ENCODE measurements at regions not wholly inside any gene's neighbourhood (a gene's known extent, or its start where the extent isn't known, plus 50 kb on each side); places are given as distances from the start of the nearest gene placed in this dataset.
"Not testable (repeated sequence)": the region's sequence is repeated elsewhere in the genome, so short reads cannot be mapped to it uniquely, and the experiment has no call there.

DNA sequence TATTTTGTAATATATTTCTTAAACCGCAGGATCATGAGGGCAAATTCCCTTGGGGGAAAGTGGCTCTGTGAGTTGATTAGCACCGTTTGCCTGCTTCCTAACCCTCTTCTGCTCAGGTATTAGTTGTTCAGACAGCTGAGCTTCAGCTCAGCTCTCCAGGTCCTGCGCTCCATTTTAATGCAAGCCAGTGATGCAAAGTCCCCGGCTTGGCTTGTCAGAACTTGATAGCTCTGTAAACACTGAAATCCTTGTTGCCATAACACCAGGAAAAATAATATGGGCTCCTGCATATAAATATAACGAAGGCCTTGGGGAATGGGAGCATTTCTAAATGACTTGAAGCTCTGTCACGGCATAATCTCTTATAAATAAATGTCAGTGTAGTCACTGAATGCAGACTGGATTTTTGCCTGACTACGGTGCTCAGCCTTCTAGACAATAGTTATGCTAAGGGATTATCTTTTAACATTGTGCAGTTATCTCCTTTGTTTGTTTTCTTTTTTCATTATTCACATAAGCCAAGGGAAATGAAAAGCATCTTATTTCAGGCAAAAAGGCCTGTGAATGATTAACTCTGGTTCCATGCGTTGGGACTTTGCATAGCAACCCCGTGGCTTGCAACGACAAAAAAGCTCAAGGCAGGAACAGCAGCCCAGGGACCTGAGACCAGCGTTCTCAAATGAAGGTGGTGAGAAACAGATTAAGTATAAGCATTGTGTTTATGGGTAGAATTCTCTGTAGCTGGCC is 253.2 kb downstream of the SPRY1 start:
- DNase-seq: peak; percentile 80

DNA sequence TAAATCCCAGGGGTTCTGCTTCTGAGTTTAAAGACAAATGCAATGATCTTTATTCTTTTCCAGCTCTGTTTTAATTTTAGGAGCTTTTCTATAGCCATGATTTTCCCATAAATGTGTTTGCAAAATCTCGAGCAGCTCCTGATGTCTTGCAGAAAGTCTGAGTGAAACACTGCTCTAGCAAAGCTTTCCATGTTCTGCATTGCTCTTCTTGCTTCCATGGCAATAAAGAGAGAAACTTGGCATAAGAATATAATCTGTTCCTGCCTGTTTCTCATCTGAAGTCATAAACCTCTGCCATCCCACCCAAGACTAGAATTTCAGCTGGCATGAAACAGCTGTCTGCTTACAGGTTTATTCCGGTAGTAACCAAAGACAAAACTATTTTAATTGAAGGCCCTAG is 254.5 kb downstream of the SPRY1 start:
- DNase-seq: no peak

DNA sequence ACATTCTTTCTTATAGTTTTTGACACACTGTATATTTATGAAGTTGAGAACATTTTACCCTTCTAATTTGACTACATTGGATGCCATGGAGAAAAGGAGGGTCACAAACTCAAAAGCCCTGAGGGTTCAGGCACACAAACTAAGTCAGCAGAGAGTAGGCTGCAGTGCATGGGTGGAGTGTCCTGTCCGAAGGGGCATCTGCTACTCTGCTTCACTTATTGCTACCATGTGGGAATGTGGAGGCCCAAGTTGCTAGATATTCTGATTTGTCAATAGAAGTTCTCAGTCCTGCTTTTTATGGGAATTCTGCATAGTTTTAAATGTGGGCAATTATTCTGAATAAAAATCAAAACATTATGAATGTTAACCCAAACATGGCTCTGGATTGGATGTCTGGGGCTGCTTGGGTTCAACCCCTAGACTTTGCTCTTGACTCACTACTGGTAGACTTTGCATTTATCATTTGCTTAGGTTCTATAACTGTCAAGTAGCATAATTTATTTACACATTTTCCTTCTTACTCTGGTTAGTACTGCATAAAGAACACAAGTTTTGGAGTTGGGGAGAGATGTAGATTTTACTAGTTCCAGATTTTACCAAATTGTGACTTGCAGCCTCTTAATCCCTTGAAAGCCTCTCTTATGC is 255.1 kb downstream of the SPRY1 start:
- DNase-seq: no peak

DNA sequence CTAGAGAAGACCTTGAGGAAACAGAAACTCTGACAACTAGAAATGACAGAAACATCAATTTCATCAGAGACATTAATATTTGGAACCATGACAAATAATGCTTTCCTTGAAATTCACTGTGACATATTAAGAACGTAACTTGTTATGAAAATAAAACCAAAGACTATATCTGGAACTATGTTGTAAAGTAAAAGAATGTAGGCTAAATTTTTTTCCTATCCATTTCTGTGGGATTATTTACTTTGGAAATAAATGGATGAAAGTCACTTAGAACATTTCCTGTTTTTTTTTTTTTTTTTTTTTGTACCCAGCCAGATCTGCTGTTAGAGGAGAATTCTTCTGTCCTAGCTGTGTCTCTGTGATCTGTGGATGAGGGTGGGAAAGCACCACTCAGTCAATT is 255.9 kb downstream of the SPRY1 start:
- no peak for DNase-seq

DNA sequence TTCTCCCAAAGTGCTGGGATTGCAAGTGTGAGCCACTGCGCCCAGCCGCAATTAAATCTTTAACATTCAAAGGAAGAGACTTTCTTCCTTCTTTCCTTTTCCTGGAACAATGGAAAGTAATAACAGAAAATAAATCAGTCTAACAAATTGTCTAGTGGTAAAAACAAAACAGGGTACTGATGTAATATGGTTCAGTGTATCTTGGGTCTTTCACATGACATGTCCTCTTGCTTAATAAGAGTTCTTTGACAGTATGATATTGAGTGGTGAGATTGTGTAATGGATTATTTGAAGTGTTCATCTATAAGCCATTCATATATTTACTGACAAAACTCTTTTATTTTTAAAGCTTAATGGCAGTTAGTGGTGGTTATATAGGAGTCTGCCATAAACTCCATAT is 256.6 kb downstream of the SPRY1 start:
- DNase-seq: no peak

DNA sequence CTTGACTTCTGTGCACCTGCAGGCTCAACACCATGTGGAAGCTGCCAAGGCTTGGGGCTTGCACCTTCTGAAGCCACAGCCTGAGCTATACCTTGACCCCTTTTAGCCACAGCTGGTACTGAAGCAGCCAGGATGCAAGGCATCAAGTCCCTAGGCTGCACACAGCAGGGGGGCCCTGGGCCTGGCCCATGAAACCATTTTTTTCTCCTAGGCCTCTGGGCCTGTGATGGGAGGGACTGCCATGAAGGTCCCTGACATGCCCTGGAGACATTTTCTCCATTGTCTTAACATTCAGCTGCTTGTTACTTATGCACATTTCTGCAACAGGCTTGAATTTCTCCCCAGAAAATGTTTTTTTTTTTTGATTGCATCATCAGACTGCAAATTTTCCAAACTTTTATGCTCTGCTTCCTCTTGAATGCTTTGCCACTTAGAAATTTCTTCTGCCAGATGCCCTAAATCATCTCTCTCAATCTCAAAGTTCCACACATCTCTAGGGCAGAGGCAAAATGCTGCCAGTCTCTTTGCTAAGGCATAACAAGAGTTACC is 260.2 kb downstream of the SPRY1 start:
- DNase-seq: not testable (repeated sequence)

DNA sequence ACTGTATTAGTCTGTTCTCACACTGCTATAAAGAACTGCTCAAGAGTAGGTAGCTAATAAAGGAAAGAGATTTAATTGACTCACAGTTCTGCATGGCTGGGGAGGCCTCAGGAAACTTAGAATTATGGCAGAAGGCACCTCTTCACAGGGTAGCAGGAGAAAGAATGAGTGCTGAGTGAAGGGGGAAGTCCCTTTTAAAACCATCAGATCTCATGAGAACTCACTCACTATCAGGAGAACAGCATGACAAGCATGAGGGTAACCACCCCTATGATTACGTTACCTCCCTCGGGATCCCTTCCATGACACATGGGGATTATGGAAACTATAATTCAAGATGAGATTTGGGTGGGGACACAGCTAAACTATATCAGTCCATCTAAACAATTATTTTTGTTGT is 261.0 kb downstream of the SPRY1 start:
- DNase-seq: not testable (repeated sequence)

DNA sequence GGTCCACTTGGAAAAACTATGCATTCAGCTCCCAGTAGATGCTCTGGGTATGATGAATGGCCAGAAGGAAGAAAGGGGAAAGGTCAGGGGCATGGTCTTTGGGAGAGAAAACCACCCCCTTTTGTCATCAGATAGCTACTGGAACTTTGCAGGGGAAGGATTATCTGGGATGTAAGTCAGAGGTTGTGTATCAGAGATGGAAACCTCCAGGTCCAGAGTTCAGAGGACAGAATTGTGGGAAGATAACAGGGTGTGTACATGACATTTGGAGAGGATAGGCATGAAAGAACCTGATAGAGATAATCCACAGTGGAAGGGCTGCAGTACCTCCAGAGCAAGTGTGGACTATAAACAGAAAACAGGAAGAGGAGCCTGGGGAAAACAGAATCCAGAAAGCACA is 262.7 kb downstream of the SPRY1 start:
- no peak for DNase-seq

DNA sequence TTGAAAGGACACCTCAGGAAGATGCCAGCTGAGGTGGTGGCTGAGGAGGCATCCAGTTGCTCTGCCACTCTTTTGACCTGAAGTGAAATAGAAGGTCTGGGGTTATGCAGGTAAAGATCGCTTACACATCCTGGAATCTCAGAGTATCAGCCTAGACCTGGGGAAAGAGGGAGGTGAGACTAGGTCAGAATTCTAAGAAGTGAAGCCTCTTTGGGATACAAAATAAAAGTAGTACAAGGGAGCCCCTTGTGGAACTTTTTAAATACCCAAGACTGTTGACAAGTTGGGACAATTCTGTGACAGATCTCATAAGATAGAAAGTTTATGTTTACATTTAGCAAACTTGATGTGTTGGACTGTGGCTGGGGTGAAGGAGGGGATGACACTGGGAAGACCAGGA is 263.1 kb downstream of the SPRY1 start:
- DNase-seq: no peak

DNA sequence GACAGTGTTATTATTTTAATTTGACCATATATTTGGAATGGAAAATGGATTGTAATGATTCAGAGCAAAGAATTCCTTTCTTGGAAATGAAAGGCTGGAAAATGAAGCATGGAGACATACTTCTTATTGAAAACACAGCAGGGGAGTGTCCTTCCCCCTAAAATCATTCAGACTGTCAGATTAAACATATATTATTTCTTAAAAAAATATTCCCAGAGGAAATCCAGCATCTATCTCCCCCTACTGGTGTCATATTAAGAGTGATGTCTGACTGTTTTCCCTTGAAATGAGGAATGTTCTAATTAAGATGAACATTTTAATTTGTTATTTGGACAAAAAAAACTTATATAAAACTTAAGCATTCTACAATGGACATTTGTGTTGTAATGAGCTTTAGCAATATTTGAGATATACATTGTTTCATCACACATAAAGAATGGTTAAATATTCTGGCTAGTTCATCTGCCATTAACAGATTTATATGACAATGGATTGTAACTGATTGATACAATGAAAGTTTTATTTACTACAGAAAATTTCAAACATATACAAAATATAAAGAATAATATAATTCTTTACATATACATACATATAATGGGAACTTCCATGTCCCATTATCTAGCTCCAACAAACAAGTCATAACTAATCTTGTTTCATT is 264.6 kb downstream of the SPRY1 start:
- DNase-seq: no peak

DNA sequence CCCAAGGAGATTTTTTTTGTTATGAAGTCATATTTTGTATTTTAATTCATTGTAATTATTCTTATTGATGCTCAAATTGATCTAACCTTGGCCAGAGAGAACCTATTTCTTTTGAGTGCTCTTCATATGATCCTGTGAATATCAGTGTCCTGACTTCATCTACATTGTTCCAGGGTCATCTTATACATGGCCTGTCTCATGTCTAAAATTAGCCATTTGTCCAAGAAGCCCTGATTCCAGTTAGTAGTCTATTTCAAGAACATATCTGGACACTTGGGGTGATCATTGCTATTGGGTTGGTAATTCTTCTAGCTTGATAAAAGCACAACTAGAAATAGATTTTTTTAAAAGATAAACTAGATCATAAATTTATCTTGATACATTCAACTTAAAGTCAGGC is 266.2 kb downstream of the SPRY1 start:
- DNase-seq: no peak

DNA sequence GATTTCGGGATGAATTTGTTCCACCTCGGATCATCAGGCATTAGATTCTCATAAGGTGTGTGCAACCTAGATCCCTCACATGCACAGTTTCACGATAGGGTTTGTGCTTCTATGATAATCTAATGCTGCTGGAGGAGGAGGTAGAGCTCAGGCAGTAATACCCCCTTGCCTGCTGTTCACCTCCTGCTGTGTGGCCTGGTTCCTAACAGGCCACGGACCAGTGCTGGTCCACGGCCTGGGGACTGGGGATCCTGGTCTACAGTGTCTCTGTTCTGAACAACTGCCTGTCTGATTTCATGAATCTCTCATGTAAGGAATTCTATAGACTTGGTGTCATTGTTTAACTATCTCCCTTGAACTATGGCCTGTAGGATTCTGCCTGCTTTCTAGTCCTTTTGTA is 269.9 kb downstream of the SPRY1 start:
- no peak for DNase-seq

DNA sequence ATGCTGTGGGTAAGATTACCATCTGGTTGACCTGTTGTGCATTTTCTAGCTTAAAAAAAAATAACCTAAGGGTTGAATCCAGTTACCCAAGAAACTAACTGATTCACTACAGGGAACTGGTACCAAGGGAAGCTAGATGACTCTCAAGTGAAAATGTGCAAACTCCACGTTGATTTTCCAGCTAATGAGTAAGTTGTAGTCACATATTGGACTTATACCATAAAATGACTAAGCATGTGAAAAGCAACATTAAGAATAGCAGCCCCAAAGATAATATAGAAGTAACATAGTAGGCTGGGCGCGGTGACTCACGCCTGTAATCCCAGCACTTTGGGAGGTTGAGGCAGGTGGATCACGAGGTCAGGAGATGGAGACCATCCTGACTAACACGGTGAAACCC is 270.9 kb downstream of the SPRY1 start:
- DNase-seq: no peak

DNA sequence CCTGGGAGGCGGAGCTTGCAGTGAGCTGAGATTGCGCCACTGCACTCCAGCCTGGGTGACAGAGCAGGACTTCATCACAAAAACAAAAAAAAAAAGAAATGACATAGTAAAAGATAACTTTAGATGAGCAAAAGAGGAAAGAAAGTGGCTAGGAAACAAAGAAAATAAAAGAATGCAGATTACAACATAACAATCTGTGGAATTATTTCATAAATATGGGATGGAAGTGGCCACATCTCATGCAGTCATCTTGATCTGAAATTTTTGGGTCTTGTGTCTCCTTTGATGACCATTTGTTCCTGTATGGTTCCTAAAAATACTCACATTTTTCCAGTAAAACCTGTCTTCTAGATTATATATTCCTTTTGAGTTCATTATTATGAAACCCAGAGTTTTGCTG is 271.4 kb downstream of the SPRY1 start:
- DNase-seq: no peak

DNA sequence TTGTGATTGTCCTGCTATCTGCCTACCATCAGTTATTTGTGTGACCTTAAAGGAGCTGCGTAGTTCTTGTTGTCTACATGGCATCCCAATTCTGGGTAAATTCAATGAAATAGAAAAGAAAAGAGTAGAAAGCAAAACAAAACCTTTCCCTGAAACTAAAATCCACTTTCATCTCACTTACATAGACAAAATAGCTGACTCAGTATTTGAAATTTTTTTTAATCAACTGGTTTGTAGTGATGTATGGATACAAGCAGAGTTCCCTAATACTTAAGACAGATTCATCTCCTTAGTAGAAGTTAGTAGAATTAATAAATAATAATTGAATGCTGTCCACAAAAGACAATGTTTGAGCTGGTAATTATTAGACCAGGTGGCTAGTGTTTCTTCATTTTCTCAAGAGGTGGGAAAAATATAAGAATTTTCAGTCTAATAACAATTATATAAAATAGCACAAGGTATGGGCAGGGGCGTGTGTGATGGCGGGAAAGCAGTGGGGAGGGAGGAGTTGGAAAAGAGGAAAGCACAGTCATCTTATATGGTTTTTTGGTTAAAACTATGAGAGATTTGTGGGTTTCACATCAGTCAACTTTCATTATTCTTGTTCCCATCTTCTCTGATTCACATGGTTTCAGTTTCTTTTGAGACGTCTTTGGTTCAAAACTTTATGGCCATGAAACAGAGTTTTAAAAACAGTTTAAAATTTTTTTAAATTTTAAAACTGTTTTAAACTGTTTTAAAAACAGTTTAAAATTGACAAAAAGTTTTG is 275.2 kb downstream of the SPRY1 start:
- no peak for DNase-seq

DNA sequence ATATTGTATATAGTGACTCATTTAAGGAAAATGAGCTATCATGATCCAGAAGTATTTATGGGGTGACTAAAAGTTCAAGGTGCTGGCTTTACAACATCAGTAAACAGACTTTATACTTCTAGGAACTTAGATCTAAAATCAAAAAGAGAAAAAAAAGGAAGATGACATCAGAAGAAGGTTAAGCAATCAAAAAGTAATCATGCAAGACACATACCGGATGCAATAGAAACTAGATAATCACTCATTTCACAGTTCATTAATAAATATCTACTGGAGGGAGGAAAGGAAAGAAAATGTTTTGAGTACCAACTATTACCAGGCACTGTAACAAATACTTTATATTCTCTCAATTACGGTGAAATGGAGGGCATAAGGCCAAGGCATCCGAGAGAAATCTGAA is 276.4 kb downstream of the SPRY1 start:
- no peak for DNase-seq

DNA sequence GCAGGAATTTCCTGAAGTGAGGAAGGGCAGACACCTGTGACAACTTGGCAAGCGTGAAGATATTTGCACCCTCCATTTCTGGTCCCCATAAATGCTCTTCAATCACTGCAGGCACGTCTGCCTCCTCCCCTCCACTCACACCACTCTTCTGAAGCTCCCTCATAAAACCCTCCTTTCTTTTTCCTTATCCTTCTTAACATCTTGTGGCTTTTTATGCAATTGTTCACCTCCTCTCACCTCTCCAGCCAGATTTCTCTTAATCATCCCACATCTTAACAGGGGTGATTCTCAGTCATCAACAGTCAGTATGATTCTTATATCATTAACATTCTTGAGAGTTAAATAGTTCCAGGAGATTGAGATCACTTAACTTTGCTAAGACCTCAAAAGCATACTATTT is 277.4 kb downstream of the SPRY1 start:
- DNase-seq: no peak

DNA sequence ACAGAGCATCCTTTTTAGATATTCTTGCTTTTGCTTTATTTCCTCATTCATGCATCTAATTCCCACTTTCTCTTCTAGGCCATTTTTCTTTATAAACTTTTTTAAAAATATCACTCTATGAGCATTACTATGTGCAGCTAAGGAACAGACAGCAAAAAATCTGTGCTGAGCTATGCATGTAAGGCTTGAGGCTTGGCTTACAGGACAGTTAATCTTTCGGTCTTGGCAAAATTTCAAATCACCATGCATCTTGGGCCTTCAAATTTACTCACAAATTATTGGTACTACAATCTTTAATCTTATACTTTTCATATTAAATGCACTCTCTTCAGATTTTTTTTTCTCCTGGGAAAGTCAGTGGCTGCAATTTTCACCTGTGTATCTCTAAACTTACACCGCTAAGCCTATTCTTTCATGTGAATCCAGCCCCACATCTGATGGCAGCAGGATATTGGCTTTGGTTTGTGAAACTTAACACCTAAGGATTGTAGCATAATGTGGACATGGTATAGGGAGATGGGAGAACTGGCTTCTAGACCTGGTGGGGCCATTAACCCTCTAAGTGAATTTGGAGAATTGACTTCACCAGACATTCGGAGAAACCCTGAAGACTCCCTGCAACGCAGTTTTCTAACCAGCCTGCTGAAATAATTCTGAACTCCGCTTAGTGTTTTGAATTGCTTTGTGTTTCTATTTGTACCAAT is 278.3 kb downstream of the SPRY1 start:
- DNase-seq: no peak

DNA sequence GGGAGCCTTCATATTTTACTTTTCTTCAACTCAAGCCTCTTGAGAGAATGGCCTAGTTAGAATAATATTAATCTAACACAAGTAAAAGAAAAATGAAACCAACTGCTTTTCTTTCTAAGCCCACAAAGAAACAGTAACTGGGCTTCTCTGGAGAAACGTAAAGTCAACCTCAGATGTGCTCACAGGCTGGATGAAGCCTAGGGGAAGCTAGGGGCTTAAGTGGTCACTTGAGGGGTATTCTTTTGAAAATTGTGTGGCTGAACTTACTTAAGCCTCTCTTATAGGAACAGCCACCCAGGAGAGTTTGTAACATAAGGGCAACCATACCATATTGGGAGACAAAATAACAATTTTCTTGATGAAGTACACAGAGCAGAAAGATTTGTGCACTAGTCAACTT is 279.0 kb downstream of the SPRY1 start:
- no peak for DNase-seq

DNA sequence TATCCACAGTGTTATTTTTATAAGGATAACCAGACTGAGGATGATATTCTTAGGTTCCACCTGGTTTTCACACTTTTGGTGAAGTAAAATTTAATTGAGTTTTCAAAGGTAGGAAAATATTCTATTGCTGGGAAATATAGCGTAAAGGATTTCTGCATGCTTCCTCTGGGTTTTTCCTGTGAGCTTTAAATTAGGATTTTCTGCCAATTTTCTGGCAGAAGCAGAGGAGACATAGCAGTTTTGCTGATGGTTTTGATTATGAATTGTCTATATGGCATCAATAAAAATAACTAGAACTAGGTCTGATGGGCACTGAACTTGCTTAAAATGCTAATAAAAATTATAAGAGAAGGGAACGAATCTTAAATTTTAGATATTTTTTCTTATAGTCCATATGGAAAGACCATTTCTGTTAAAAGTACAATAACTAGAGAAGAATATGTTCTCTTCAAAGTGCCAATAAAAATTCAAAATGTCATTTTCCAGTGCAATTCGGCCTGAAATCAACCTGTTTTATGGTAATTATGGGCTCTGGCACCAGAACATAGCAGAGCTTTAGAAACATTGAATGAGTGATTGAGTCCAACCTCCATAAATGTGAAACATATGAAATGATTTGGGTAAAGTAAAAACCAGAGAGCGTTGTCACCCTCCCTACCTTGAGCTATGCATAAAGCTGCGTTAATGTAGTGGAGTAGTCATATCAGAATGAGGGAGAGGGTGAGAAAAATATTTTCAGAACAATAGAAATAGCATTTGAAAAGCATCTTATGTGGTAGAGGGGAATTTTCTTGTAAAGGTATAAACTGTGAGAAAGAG is 279.7 kb downstream of the SPRY1 start:
- DNase-seq: no peak

DNA sequence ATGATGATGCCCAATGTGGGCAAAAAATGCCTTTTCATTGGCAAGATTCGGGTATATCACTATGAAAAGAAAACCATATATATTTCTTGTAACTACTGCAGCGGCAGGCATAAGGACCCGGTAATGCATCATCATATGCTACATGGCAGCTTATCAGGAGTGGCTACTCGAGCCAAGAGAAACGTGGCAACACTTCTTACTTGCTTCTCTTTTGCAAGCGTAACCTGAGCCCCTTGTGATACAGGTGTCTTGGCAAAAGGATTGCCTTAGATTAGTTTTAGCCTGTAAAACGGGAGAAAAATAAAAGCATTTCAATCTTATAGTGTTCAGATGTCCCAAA is 280.3 kb downstream of the SPRY1 start:
- peak; percentile 1 for DNase-seq

DNA sequence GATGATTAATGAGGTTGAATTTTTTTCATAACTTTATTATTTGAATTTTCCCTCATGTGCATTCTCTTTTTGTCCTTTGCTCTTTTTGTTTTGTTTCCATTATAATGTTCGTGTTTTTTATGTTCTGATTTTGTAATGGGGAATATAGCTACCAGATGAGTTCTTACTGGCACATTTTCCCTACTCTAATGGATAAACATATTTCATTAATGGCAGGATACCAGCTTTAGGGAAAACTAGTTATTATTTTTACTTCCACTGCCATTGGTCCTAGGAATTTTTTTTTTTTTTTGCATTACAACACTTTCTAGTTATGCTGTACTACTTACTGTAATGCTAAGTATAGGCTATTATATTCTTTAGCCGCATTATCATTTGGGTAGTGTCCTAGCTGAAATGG is 286.3 kb downstream of the SPRY1 start:
- DNase-seq: no peak

All from NCI-H345 (cell line).